Neural cell (in vitro differentiated cells): ENCODE measurements at regions not wholly inside any gene's neighbourhood (a gene's known extent, or its start where the extent isn't known, plus 50 kb on each side); places are given as distances from the start of the nearest gene placed in this dataset.

Source experiments
- CTCF ChIP-seq: fragments of 450-650 bp; IDR thresholded peaks from 2 replicates; pipeline ENCODE4 v1.5.1; 2014; ENCODE audit warnings: antibody characterized with exemption, mild to moderate bottlenecking, moderate library complexity; ENCODE audit not compliant: poor library complexity, severe bottlenecking
- EP300 ChIP-seq: fragments of 450-650 bp; conservative IDR thresholded peaks from 2 replicates; pipeline ENCODE4 v1.6.1; 2014; ENCODE audit warnings: antibody characterized with exemption, mild to moderate bottlenecking, moderate library complexity; ENCODE audit not compliant: poor library complexity, severe bottlenecking
- EZH2 ChIP-seq: fragments of 200-600, 300-800 bp; shearing (Covaris generic), sonication (generic); IDR thresholded peaks from 2 replicates; pipeline ENCODE4 v1.6.1; 2014; ENCODE audit warnings: antibody characterized with exemption, low read length, borderline replicate concordance, mild to moderate bottlenecking; ENCODE audit not compliant: insufficient read depth, poor library complexity, severe bottlenecking
- MXI1 ChIP-seq: fragments of 450-650 bp; conservative IDR thresholded peaks from 2 replicates; pipeline ENCODE4 v1.6.1; 2014; ENCODE audit warnings: antibody characterized with exemption, mild to moderate bottlenecking; ENCODE audit not compliant: poor library complexity, severe bottlenecking
- POLR2AphosphoS5 ChIP-seq: IDR thresholded peaks from 2 replicates; pipeline ENCODE4 v1.6.1; 2012
- RAD21 ChIP-seq: fragments of 450-650 bp; conservative IDR thresholded peaks from 2 replicates; pipeline ENCODE4 v1.6.1; 2014; ENCODE audit warnings: antibody characterized with exemption, mild to moderate bottlenecking, moderate library complexity
- TAF1 ChIP-seq: IDR thresholded peaks from 2 replicates; pipeline ENCODE4 v1.6.1; 2012; ENCODE audit warnings: low read depth

GRCh38 chr10:6737758-6738111 is 157.7 kb upstream of the PRKCQ start:
- TF ChIP-seq POLR2AphosphoS5 (no peak), CTCF (no peak), MXI1 (no peak), EZH2 (no peak), TAF1 (no peak), RAD21 (no peak), EP300 (no peak)
